HepG2 (cell line): ENCODE measurements at regions not wholly inside any gene's neighbourhood (a gene's known extent, or its start where the extent isn't known, plus 50 kb on each side); places are given as distances from the start of the nearest gene placed in this dataset.
A peak's percentile ranks its signal among the peaks of the same experiment; 100 is the strongest.

Experiments used
- ATAC-seq: fragments of 200-7000 bp; cut with Tn5 transposase; 3 replicates; pipeline ENCODE4 v1.9.1; 2020; ENCODE audit warnings: mild to moderate bottlenecking, moderate library complexity
- BruUV-seq: library from RNA; stranded (reverse); fragments of 400-500 nt; replicated peaks from 2 replicates; lab custom pipeline; 2021; lab: Mats Ljungman, UMichigan
- CTCF ChIA-PET: fragments of 300-600 bp; formaldehyde crosslinking; extraction: SDS; loops from one replicate; lab custom pipeline; 2021; ENCODE audit warnings: low total read pairs, inconsistent platforms, low intra/inter-chr PET ratio; lab: Yijun Ruan, JAX
- POLR2A ChIA-PET: fragments of 350-600 bp; sonication (Branson Sonifier 250); formaldehyde crosslinking; loops from one replicate; lab custom pipeline; 2020; ENCODE audit warnings: antibody characterized with exemption, inconsistent platforms; lab: Yijun Ruan, JAX
- DNase-seq: peaks from one replicate; pipeline ENCODE4 v3.0.0-alpha.2; 2015; ENCODE audit warnings: low spot score
- FAIRE-seq: peaks from 3 replicates; lab custom pipeline; 2011; peaks lifted over from hg19 to GRCh38; lab: Jason Lieb, UNC
- H2AFZ ChIP-seq: one replicate; pipeline ENCODE4 v1.6.1; 2011; ENCODE audit warnings: low read length, inconsistent platforms
- H3K27ac ChIP-seq: fragments of 300-600 bp; 3 replicates; pipeline ENCODE4 v1.8.0; 2011; ENCODE audit warnings: mixed run types, mild to moderate bottlenecking, mixed read lengths, low read length, inconsistent platforms; ENCODE audit not compliant: insufficient read depth; ENCODE audit errors: extremely low read length
- H3K27me3 ChIP-seq, 2 experiments: fragments of 200-600 bp in 1 of 2; 2 replicates in 1 of 2; 3 replicates in 1 of 2; pipeline versions ENCODE4 v1.6.0 to v1.8.0; 2011; ENCODE audit warnings: low read length in 2 of 2, mild to moderate bottlenecking in 2 of 2, moderate library complexity in 2 of 2, inconsistent platforms in 1 of 2; ENCODE audit not compliant: insufficient read depth in 2 of 2, control insufficient read depth in 1 of 2
- H3K36me3 ChIP-seq, 2 experiments: fragments of 200-600 bp in 1 of 2; replicated peaks in 1 of 2; 2 replicates in 1 of 2; 3 replicates in 1 of 2; pipeline versions ENCODE4 v1.5.1 to v1.8.0; 2011; ENCODE audit warnings: low read length in 2 of 2, inconsistent platforms in 1 of 2; ENCODE audit not compliant: insufficient read depth in 2 of 2, control insufficient read depth in 1 of 2
- H3K4me1 ChIP-seq: 2 replicates; pipeline ENCODE4 v1.5.1; 2012; ENCODE audit warnings: low read length, inconsistent platforms; ENCODE audit not compliant: insufficient read depth
- H3K4me2 ChIP-seq: 2 replicates; pipeline ENCODE4 v1.6.0; 2011; ENCODE audit warnings: low read depth, low read length, inconsistent platforms
- H3K4me3 ChIP-seq, 3 experiments: fragments of 200-600 bp in 1 of 3; sonication (generic), shearing (Covaris generic) in 1 of 3; replicated peaks in 1 of 3; 2 replicates each; pipeline ENCODE4 v1.5.1; 2011 to 2016; ENCODE audit warnings: low read length in 3 of 3, inconsistent platforms in 2 of 3, low read depth in 2 of 3, mild to moderate bottlenecking in 2 of 3, control low read depth in 1 of 3, mixed read lengths in 1 of 3; ENCODE audit not compliant: insufficient read depth in 1 of 3
- H3K79me2 ChIP-seq: one replicate; pipeline ENCODE4 v1.6.1; 2011; ENCODE audit warnings: low read length, inconsistent platforms; ENCODE audit not compliant: insufficient read depth
- H3K9ac ChIP-seq: 2 replicates; pipeline ENCODE4 v1.6.0; 2011; ENCODE audit warnings: mild to moderate bottlenecking, low read depth, low read length, inconsistent platforms; ENCODE audit not compliant: insufficient read depth
- H3K9me3 ChIP-seq: 2 replicates; pipeline ENCODE4 v1.5.1; 2012; ENCODE audit warnings: mild to moderate bottlenecking, low read length
- H4K20me1 ChIP-seq: 2 replicates; pipeline ENCODE4 v1.6.0; 2011; ENCODE audit warnings: inconsistent platforms, mild to moderate bottlenecking, low read length, moderate library complexity; ENCODE audit not compliant: insufficient read depth
- HDAC6 ChIP-seq: fragments of 200-600 bp; sonication (generic); IDR thresholded peaks from 2 replicates; pipeline ENCODE4 v1.7.0; 2017; ENCODE audit warnings: mild to moderate bottlenecking, antibody characterized with exemption, low read length, low read depth
- NPAS2 ChIP-seq: sonication (generic); formaldehyde crosslinking; IDR thresholded peaks from 2 replicates; pipeline ENCODE4 v1.8.0; 2022; ENCODE audit warnings: mild to moderate bottlenecking, missing genetic modification reagents, borderline replicate concordance
- PLRG1 ChIP-seq: fragments of 450-650 bp; conservative IDR thresholded peaks from 2 replicates; pipeline ENCODE4 v1.6.1; 2016
- ZEB1 ChIP-seq: IDR thresholded peaks from 2 replicates; pipeline ENCODE4 v1.6.1; 2012; ENCODE audit warnings: mild to moderate bottlenecking, low read depth, inconsistent platforms; ENCODE audit not compliant: insufficient replicate concordance
- ZFP36L2 ChIP-seq: sonication (generic); formaldehyde crosslinking; IDR thresholded peaks from 2 replicates; pipeline ENCODE4 v1.4.0; 2020; ENCODE audit warnings: missing genetic modification reagents
- ZNF235 ChIP-seq: sonication (generic); formaldehyde crosslinking; IDR thresholded peaks from 2 replicates; pipeline ENCODE4 v1.8.1; 2023; ENCODE audit warnings: mild to moderate bottlenecking, missing genetic modification reagents, borderline replicate concordance
- ZNF44 ChIP-seq: sonication (generic); formaldehyde crosslinking; IDR thresholded peaks from 2 replicates; pipeline ENCODE4 v1.5.1; 2020; ENCODE audit warnings: mild to moderate bottlenecking, missing genetic modification reagents
- ZNF563 ChIP-seq: sonication (generic); formaldehyde crosslinking; IDR thresholded peaks from 2 replicates; pipeline ENCODE4 v1.8.0; 2022; ENCODE audit warnings: mild to moderate bottlenecking, moderate library complexity, missing genetic modification reagents
- ZNF746 ChIP-seq: sonication (generic); formaldehyde crosslinking; IDR thresholded peaks from 2 replicates; pipeline ENCODE4 v1.8.0; 2022; ENCODE audit warnings: mild to moderate bottlenecking, missing genetic modification reagents
- WGBS: methylation state at CpG from one replicate; pipeline ENCODE4 v1.1.6; 2017; ENCODE audit warnings: low lambda C conversion rate; 5-methylcytosine and 5-hydroxymethylcytosine counted together
- in situ Hi-C: cut with HindIII; loops from 2 replicates; pipeline ENCODE4 v1.10.0; 2017; ENCODE audit warnings: low pct_unique_long_range_greater_than_20kb; ENCODE audit not compliant: extremely low pct_ligation_motif_present
- intact Hi-C: fragments of 100-400 bp; cut with micrococcal nuclease; formaldehyde crosslinking; loops from one replicate; pipeline ENCODE4 v1.10.0; 2022; ENCODE audit not compliant: unreplicated experiment
- TF ChIP-seq, protein P1 (sequence below): sonication (generic); formaldehyde crosslinking; IDR thresholded peaks from 2 replicates; pipeline ENCODE4 v1.8.0; 2022; ENCODE audit warnings: mild to moderate bottlenecking, missing genetic modification reagents
- TF ChIP-seq, protein P2 (sequence below): sonication (generic); formaldehyde crosslinking; IDR thresholded peaks from 2 replicates; pipeline ENCODE4 v1.4.0; 2020; ENCODE audit warnings: mild to moderate bottlenecking, missing genetic modification reagents
- TF ChIP-seq, protein P3 (sequence below): sonication (generic); formaldehyde crosslinking; IDR thresholded peaks from 2 replicates; pipeline ENCODE4 v1.4.0; 2020; ENCODE audit warnings: missing genetic modification reagents

DNA sequence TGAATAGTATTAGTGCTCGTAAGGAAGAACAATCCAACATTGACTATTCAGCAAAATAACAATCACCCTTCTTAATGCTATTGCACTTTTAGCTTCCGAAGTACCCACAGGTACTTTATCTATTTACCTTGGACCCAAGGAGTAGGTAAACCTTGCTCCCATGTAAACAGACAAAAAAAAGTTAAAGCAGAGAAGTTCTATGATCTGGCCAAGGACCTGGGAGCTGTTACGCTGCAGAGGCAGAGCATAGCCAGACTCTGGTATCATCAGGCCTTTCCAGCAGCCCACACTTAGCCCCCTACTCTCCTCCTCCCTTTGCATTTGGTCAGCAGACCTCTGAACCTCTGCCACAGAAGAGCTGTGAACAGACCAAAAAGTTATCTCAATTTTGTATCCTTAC is 130.3 kb upstream of the TPM1 start:
- Histone ChIP-seq H3K4me2 (no peak overlapping the region), H3K4me1 (peaks cover 42% of the 10 kb centered on the region), H3K4me3 (no peak overlapping the region), H4K20me1 (no peaks in the 10 kb centered on the region), H3K27me3 (no peaks in the 10 kb centered on the region), H3K27ac (no peak overlapping the region), H3K9me3 (no peaks in the 10 kb centered on the region), H3K79me2 (no peaks in the 10 kb centered on the region), H3K9ac (no peak overlapping the region), H3K36me3 (no peaks in the 10 kb centered on the region), H2AFZ (no peak overlapping the region)
- no peak for DNase-seq
- peak; percentile 50 for ATAC-seq
- ChIA-PET CTCF (no interaction called here), POLR2A (no interaction called here)
- intact Hi-C loops = no loop called here
- WGBS = 35% methylated on average over 3 of the region's 3 CpGs
- no TSS peak for BruUV-seq
- TF ChIP-seq ZFP36L2 (CRISPR knock-in tag) (no peak), ZEB1 (no peak), NPAS2 (no peak), ZNF44 (CRISPR knock-in tag) (no peak), ZNF746 (CRISPR knock-in tag) (no peak), ZNF235 (CRISPR knock-in tag) (no peak), HDAC6 (no peak), PLRG1 (no peak), ZNF563 (no peak)
- TF ChIP-seq, protein P1, sequence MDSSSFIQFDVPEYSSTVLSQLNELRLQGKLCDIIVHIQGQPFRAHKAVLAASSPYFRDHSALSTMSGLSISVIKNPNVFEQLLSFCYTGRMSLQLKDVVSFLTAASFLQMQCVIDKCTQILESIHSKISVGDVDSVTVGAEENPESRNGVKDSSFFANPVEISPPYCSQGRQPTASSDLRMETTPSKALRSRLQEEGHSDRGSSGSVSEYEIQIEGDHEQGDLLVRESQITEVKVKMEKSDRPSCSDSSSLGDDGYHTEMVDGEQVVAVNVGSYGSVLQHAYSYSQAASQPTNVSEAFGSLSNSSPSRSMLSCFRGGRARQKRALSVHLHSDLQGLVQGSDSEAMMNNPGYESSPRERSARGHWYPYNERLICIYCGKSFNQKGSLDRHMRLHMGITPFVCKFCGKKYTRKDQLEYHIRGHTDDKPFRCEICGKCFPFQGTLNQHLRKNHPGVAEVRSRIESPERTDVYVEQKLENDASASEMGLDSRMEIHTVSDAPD (CRISPR knock-in tag) = no peak
- TF ChIP-seq, protein P2, sequence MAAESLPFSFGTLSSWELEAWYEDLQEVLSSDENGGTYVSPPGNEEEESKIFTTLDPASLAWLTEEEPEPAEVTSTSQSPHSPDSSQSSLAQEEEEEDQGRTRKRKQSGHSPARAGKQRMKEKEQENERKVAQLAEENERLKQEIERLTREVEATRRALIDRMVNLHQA (CRISPR knock-in tag) = no peak
- TF ChIP-seq, protein P3, sequence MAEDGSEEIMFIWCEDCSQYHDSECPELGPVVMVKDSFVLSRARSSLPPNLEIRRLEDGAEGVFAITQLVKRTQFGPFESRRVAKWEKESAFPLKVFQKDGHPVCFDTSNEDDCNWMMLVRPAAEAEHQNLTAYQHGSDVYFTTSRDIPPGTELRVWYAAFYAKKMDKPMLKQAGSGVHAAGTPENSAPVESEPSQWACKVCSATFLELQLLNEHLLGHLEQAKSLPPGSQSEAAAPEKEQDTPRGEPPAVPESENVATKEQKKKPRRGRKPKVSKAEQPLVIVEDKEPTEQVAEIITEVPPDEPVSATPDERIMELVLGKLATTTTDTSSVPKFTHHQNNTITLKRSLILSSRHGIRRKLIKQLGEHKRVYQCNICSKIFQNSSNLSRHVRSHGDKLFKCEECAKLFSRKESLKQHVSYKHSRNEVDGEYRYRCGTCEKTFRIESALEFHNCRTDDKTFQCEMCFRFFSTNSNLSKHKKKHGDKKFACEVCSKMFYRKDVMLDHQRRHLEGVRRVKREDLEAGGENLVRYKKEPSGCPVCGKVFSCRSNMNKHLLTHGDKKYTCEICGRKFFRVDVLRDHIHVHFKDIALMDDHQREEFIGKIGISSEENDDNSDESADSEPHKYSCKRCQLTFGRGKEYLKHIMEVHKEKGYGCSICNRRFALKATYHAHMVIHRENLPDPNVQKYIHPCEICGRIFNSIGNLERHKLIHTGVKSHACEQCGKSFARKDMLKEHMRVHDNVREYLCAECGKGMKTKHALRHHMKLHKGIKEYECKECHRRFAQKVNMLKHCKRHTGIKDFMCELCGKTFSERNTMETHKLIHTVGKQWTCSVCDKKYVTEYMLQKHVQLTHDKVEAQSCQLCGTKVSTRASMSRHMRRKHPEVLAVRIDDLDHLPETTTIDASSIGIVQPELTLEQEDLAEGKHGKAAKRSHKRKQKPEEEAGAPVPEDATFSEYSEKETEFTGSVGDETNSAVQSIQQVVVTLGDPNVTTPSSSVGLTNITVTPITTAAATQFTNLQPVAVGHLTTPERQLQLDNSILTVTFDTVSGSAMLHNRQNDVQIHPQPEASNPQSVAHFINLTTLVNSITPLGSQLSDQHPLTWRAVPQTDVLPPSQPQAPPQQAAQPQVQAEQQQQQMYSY (CRISPR knock-in tag) = no peak
- FAIRE-seq = no peak
- in situ Hi-C loops = no loop called here
